Skin epidermis (tissue), 12 donors: ENCODE measurements at regions not wholly inside any gene's neighbourhood (a gene's known extent, or its start where the extent isn't known, plus 50 kb on each side); places are given as distances from the start of the nearest gene placed in this dataset.
A peak's percentile ranks its signal among the peaks of the same experiment; 100 is the strongest.

Experiments used
- H3K27ac ChIP-seq, 21 experiments: fragments of 200-600 bp; sonication (generic) in 11 of 21; one replicate each; pipeline ENCODE4 v1.5.0; 2020; ENCODE audit warnings: mild to moderate bottlenecking in 3 of 21, inconsistent platforms in 2 of 21, moderate library complexity in 2 of 21
- H3K4me3 ChIP-seq, 7 experiments: fragments of 200-600 bp; sonication (generic) in 2 of 7; one replicate each; pipeline ENCODE4 v1.5.0; 2020; ENCODE audit warnings: inconsistent platforms in 2 of 7, mild to moderate bottlenecking in 2 of 7, moderate library complexity in 1 of 7

GRCh38 chr4:44914223-44914622, 187.9 kb upstream of the GNPDA2 start:
- no peak overlapping the region for H3K4me3 ChIP-seq
- H3K27ac ChIP-seq = no peak overlapping the region

- no peak overlapping the region for H3K4me3 ChIP-seq
- H3K27ac ChIP-seq = peak overlapping the region in 1 of 21 experiments; percentile 46
These were observed 186.6 kb upstream of the GNPDA2 start for GRCh38 chr4:44912980-44913379.

GRCh38 chr4:44908565-44908964, 182.2 kb upstream of the GNPDA2 start:
- no peak overlapping the region for H3K4me3 ChIP-seq

GRCh38 chr4:44872246-44872645, 145.9 kb upstream of the GNPDA2 start:
- Histone ChIP-seq H3K4me3 (no peak overlapping the region), H3K27ac (no peak overlapping the region)

More at GRCh38 chr4:44908565-44908964, 182.2 kb upstream of the GNPDA2 start:
- no peak overlapping the region for H3K27ac ChIP-seq

GRCh38 chr4:44871133-44871532, 144.8 kb upstream of the GNPDA2 start:
- no peak overlapping the region for H3K27ac ChIP-seq
- no peak overlapping the region for H3K4me3 ChIP-seq

- no peak overlapping the region for H3K27ac ChIP-seq
- no peak overlapping the region for H3K4me3 ChIP-seq
These were observed 143.6 kb upstream of the GNPDA2 start for GRCh38 chr4:44869985-44870384.

- Histone ChIP-seq H3K4me3 (no peak overlapping the region), H3K27ac (no peak overlapping the region)
These were observed 143.0 kb upstream of the GNPDA2 start for GRCh38 chr4:44869222-44869882.

- H3K4me3 ChIP-seq = no peak overlapping the region
These were observed 135.4 kb upstream of the GNPDA2 start for GRCh38 chr4:44861756-44862155.

GRCh38 chr4:44859477-44859876, 133.1 kb upstream of the GNPDA2 start:
- Histone ChIP-seq H3K27ac (no peak overlapping the region), H3K4me3 (no peak overlapping the region)

More at GRCh38 chr4:44861756-44862155, 135.4 kb upstream of the GNPDA2 start:
- no peak overlapping the region for H3K27ac ChIP-seq

GRCh38 chr4:44848466-44848865, 122.1 kb upstream of the GNPDA2 start:
- Histone ChIP-seq H3K27ac (no peak overlapping the region), H3K4me3 (no peak overlapping the region)

GRCh38 chr4:44845993-44846392, 119.6 kb upstream of the GNPDA2 start:
- Histone ChIP-seq H3K27ac (no peak overlapping the region), H3K4me3 (no peak overlapping the region)

GRCh38 chr4:44845309-44845708, 119.0 kb upstream of the GNPDA2 start:
- no peak overlapping the region for H3K27ac ChIP-seq
- no peak overlapping the region for H3K4me3 ChIP-seq

GRCh38 chr4:44842531-44842930, 116.2 kb upstream of the GNPDA2 start:
- Histone ChIP-seq H3K27ac (no peak overlapping the region), H3K4me3 (no peak overlapping the region)

GRCh38 chr4:44817930-44818329, 91.6 kb upstream of the GNPDA2 start:
- H3K4me3 ChIP-seq = no peak overlapping the region
- no peak overlapping the region for H3K27ac ChIP-seq

- Histone ChIP-seq H3K4me3 (no peak overlapping the region), H3K27ac (no peak overlapping the region)
These were observed 79.7 kb upstream of the GNPDA2 start for GRCh38 chr4:44806071-44806470.

GRCh38 chr4:44804301-44804700, 77.9 kb upstream of the GNPDA2 start:
- Histone ChIP-seq H3K4me3 (no peak overlapping the region), H3K27ac (no peak overlapping the region)

- H3K4me3 ChIP-seq = no peak overlapping the region
- H3K27ac ChIP-seq = no peak overlapping the region
These were observed 75.0 kb upstream of the GNPDA2 start for GRCh38 chr4:44801384-44801783.

- no peak overlapping the region for H3K27ac ChIP-seq
- H3K4me3 ChIP-seq = no peak overlapping the region
These were observed 65.5 kb upstream of the GNPDA2 start for GRCh38 chr4:44791831-44792230.

GRCh38 chr4:44777115-44777514, 50.8 kb upstream of the GNPDA2 start:
- H3K4me3 ChIP-seq = no peak overlapping the region
- H3K27ac ChIP-seq = no peak overlapping the region
